ENCODE measurements at regions not wholly inside any gene's neighbourhood (a gene's known extent, or its start where the extent isn't known, plus 50 kb on each side); places are given as distances from the start of the nearest gene placed in this dataset.

GRCh38 chr2:71772510-71773172 lies 319.3 kb downstream of the DYSF start:
- Histone ChIP-seq H3K9me3 (ENCODE audit: low read length) (no peaks in the 10 kb centered on the region), H3K27ac (ENCODE audit: extremely low read length, insufficient read depth, low read length) (no peak overlapping the region), H3K4me3 (replicated peaks in 1 of 3; ENCODE audit: insufficient read depth in 1 of 3, low read depth in 2 of 3, low read length in 3 of 3) (no peak overlapping the region), H3K36me3 (replicated peaks in 1 of 2; ENCODE audit: control insufficient read depth in 1 of 2, insufficient read depth in 2 of 2, low read length in 2 of 2) (no peaks in the 10 kb centered on the region), H3K9ac (ENCODE audit: insufficient read depth, low read depth, low read length) (no peak overlapping the region), H4K20me1 (ENCODE audit: insufficient read depth, low read length) (no peaks in the 10 kb centered on the region), H3K4me1 (ENCODE audit: insufficient read depth, low read length) (no peaks in the 10 kb centered on the region), H3K79me2 (ENCODE audit: insufficient read depth, low read length) (no peaks in the 10 kb centered on the region), H3K4me2 (ENCODE audit: low read depth, low read length) (no peak overlapping the region), H2AFZ (ENCODE audit: low read length) (no peak overlapping the region), H3K27me3 (ENCODE audit: control insufficient read depth in 1 of 2, insufficient read depth in 2 of 2, low read length in 2 of 2) (peaks cover 2 to 5% of the 10 kb centered on the region in 2 experiments; a peak in 3 of 5 replicates)
- 28% methylated on average over 4 of the region's 4 CpGs for WGBS (ENCODE audit: low lambda C conversion rate)
- FAIRE-seq (no peak), ATAC-seq (no peak), DNase-seq (ENCODE audit: low spot score) (no peak)
- BruUV-seq (replicated peaks), result no TSS peak
- intact Hi-C loops (cut with micrococcal nuclease; ENCODE audit: unreplicated experiment), result no loop called here
- in situ Hi-C loops (cut with HindIII; ENCODE audit: extremely low pct_ligation_motif_present, low pct_unique_long_range_greater_than_20kb), result no loop called here
- no peak for TF ChIP-seq SP5 (CRISPR knock-in tag; IDR thresholded peaks at IDR 0.05; ENCODE audit: borderline replicate concordance, low read depth)
- no peak for TF ChIP-seq ZNF230 (CRISPR knock-in tag; IDR thresholded peaks at IDR 0.05)
- no peak for TF ChIP-seq DRAP1 (CRISPR knock-in tag; IDR thresholded peaks at IDR 0.05)
- no peak for TF ChIP-seq ZBTB1 (CRISPR knock-in tag; IDR thresholded peaks at IDR 0.05; ENCODE audit: borderline replicate concordance)
- no peak for TF ChIP-seq ZFP36L1 (CRISPR knock-in tag; IDR thresholded peaks at IDR 0.05)
- TF ChIP-seq ZNF44 (CRISPR knock-in tag; IDR thresholded peaks at IDR 0.05), result no peak
- TF ChIP-seq RORA (CRISPR knock-in tag; IDR thresholded peaks at IDR 0.05), result no peak
- no peak for TF ChIP-seq ATAD3A (CRISPR knock-in tag; IDR thresholded peaks at IDR 0.05)
- TF ChIP-seq ATF7-NPFF (CRISPR knock-in tag; IDR thresholded peaks at IDR 0.05; ENCODE audit: low read depth), result no peak
- TF ChIP-seq HHEX (CRISPR knock-in tag; IDR thresholded peaks at IDR 0.05), result no peak
- TF ChIP-seq ZNF274 (CRISPR knock-in tag; IDR thresholded peaks at IDR 0.05), result no peak
- TF ChIP-seq THYN1 (CRISPR knock-in tag; IDR thresholded peaks at IDR 0.05; ENCODE audit: borderline replicate concordance, low read depth), result no peak
- no peak for TF ChIP-seq CBX5 (CRISPR knock-in tag; IDR thresholded peaks at IDR 0.05; ENCODE audit: borderline replicate concordance)
- TF ChIP-seq MNT (IDR thresholded peaks at IDR 0.05), result no peak
- ChIA-PET CTCF (ENCODE audit: low intra/inter-chr PET ratio, low total read pairs) (no interaction called here), POLR2A (no interaction called here)

All from HepG2 (cell line).